GM21390 (cell line): ENCODE measurements at regions not wholly inside any gene's neighbourhood (a gene's known extent, or its start where the extent isn't known, plus 50 kb on each side); places are given as distances from the start of the nearest gene placed in this dataset.

ENCODE experiments used
- ATAC-seq: cut with Tn5 transposase; IDR thresholded peaks from one replicate; pipeline ENCODE4 v1.9.1; 2021; ENCODE audit not compliant: unreplicated experiment

DNA sequence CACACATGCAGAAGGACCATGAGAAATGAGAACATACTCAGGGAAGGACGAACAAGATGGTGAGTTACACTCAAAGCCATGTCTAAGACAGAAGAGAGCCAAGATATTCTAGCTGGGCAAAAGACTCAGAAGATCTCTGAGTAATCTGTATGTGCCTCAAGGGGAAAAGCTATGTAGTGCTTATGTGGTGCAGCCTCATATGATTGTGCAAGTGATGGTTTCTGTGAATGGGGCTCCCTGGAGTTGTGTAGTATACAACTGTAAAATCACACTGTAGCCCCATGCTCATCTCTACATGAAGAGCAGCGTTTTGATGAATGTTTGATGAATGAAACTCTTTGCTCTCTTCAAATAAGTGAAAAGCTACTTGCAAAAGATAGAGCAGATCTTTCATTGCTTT is 57.5 kb downstream of the OSR1 start:
- ATAC-seq: no peak

DNA sequence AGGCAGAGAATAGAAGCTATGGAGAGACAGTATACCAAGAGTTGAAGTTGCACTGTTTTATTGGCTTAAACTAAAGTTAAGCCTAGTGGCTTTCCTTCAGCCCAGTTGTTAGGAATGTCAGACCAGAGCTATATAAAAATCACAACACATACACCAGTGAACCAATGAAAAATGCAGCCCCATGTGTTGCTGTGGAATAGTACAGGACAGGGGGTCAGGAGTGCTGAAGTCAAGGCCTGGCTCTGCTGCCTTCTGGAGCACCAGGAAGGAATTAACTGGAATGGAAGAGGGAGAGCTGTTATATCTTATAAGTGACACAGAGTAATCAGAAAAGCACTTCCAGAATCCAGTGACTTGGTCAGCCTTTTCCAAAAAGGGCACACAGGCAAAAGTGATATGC is 58.9 kb downstream of the OSR1 start:
- no peak for ATAC-seq

DNA sequence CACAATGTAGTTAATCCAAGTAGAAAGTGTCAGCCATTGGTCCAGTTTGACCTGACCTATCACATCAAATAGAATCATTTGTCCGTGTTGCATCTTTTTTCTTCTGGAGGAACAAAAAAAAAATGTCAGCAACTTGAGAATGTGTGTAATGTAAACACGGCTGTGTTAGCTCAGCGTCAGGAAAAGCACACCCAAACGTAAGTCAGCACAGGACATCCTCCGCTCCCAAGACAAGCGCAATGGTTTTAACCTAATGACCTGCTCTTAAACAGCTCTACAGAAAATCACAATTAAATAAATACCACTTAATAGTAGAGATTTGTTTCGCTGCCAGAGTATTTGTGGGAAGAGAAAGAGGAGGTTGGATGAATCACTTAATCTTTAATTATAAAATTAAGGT is 59.4 kb downstream of the OSR1 start:
- ATAC-seq: no peak

DNA sequence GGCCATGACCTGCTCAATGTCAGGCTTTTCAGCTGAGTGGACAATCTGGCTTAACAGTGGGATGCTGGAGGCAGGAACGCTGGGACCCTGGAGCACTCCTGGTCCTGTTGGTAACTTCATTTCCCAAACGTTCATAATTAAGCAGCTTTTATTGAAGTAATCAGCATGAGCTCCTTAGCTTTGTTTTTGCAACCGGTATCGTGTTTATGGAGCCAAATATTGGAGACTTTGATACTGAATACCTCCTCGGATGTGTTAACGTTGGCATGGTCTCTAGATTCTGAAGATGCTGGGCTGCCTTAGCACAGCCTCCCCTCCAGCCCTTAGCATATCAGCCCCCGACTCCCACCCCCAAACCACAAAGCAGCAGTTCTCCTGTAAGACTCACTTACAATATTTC is 60.7 kb downstream of the OSR1 start:
- ATAC-seq: no peak

DNA sequence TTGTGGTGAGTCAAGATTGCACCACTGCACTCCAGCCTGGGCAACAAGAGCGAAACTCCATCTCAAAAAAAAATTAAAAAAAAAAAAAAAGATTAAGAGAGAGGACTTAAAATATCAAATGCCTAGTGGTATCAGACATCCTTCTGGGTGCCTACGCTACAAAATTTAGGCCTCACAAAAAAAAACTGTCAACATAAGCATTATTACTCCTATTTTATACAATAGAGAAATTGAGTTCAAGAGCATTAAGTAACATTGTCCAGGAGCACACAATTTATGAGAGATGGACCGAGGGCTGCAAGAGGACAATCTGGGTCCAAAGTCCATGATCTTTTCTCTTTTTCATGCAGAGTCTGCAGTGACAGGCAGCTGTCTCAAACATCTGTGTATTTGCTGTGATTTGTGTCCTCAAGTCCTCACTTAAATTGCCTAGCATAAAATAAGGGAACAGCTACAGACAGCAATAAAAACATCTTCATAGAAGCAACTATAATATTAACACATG is 62.4 kb downstream of the OSR1 start:
- no peak for ATAC-seq

DNA sequence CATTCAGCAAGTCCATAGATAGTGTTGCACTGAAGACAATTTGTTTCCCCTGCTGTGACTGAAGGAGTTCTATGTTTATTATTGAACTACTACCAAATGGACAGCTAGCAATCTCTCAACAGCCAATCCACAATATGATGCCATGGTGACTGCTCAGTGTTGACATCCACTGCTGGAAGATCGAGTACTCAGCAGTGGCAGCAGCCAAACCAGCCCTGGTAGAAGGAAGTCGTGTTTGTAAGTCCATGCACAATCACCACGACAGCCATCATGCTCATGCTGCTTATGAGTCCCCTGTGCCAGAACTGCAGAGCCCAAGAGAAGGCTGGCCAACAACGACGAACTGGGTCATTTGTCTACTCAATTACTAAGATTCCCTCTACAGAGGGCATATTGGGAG is 66.4 kb downstream of the OSR1 start:
- ATAC-seq: no peak

DNA sequence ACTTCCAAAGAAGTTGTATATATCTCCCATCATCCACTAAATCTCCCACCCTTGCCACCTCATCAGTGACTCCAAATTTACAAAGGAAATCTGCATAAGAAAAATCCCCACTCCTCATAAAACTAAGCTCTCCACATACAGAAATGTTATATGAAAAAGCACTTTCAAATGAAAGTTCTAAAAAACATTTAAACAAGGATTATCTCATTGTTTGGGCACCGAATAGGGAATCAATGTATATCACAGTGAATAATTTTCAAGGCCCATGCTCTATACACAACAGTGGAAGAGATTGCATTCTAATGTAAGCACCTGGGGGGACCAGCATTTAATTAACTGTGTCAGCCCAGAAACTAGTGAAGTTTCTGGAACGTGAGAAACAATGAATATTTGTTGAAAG is 70.1 kb downstream of the OSR1 start:
- ATAC-seq: no peak

DNA sequence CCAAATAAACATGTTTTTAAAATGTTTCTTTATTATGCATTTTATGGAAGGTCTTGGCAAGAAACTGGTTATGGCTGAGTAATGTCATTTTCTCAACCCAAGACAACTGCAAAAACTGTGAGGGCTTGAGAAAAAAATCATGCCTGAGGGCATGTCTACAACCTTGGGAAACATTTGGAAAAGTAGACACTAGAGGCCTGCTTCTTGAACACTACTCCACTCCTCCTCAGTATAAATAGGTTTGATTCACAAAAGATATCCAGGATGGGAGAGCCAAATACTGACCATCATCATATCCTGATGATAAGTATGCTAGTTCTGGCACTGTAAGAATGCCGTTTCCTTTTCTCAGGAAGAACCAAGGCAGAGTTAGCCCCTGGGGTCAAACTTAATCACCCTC is 71.1 kb downstream of the OSR1 start:
- no peak for ATAC-seq

DNA sequence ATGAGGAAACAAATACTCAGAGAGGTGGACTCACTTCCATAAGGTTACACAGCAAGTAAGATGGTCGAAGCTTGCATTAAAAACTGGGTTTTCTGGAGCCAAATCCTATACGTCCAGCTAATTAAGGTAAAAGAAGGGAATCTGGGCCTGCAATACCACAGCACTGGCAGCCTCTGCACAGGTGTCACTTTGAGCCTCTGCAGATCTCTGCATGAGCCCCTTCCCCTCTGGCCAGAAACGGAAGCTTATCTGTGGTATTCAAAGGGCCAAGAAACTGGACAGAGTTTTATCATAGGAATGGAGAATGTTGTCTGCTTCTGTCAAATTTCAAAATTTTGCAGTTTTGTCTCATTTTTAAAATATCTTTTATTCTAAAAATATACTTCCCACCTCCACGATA is 76.1 kb downstream of the OSR1 start:
- ATAC-seq: no peak

DNA sequence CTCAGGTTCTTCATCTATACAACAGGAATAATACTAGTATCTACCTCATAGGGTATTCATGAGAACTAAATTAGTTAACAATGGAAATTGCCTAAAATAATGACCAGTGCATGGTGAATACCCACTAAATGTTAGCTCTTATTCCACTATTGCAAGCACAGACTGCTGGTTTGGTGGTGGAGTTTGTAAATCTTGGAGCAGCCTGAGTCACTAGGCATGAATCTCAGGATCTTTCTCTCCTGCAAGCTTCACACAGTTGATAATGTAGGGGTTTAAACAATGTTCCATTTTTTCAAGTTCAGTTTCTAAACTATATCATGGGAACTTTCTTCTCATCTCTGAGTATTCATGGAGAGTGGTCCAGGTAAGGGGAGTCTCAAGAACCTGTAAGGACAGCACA is 84.0 kb downstream of the OSR1 start:
- no peak for ATAC-seq

DNA sequence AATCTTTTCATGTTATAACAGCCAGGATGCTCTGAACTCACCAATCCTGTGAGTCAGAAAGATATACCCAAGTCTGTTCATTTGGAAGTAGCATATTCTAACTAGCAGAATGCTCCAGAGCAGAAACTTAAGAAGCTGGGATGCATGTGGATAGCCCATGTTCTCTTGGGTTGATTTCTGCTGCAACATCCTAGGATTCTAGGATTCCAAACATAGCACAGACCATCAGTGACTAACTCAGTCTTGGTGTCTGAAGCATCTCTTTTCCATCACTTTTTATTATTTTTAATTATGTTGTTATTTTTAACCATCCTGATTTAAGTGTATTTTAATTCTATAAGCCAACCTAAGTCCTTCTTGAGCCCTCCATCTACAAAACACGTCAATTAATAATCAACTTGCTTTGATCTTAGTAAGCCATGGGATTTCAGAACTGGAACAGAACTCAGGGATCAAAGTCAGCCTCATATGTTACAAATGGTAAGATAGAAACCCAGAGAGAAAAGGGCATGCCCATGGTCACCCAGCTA is 85.4 kb downstream of the OSR1 start:
- ATAC-seq: no peak

DNA sequence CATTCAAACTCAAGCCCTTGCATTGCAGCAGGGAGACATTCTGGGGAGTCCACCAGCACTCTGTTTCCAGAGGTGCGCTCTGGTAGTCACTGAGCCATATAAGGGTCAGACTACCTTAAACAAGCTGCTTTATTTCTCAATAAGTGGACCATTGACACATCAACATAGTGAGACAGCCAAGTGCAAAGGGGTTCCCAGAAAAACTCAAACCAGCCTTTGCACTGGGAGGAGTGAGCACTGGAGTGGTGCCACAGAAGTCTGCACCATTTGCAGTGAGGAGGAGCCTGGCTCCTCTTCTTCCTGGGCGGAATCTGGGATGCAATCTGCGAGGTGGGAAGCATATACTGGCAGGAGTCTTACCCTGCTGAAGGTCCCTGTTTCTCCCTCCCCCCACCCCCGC is 86.4 kb downstream of the OSR1 start:
- no peak for ATAC-seq

DNA sequence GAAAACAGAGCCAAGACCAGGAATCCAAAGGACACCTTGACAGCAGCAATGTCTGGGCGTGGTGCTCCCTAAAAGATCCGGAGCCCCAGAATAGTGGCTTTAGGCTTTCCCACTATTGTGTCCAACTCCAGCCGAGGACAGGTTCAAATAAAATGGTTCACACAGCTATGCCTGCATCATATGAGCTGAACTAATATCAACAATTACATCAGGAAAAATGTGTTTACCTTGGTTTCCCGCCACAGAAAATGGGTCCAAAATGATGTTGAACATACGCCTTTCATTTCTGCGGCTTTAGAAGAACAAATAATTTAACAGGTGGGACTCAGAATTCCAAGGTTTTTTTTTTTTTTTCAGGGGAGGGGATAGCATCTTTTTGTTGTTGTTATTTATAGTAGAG is 93.6 kb downstream of the OSR1 start:
- ATAC-seq: no peak

DNA sequence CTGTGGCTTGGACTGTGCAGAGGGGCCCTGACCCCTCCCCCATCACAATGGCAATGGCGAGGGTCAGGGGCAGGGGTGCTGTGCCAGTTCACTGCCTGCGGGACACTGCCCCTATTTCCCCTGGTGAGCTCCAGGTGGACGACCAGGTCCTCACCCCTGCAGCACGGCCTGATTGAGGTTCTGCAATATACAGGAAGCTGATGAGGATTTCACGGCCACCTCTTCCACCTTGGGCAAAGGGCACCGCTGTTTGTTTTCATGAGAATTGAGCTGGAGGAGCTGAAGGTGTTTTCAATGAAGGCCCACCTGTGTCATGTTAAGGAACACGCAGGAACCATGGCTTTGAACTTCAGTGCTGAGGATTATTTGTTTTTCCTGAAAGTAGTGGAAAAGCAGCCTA is 96.3 kb downstream of the OSR1 start:
- no peak for ATAC-seq

DNA sequence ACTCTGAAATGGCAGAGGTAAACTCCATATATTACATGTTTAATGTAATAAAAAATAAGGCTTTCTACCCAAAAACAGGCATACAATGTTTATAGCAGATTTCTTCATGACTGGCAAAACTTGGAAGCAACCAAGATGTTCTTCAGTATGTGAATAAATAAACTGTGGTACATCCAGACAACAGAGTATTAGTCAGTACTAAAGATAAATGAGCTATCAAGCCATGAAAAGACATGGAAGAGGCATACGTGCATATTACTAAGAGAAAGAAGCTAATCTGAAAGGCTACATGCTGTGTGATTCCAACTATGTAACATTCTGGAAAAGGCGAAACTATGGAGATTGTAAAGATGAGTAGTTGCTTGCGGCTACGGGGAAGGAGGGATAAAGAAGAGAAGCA is 97.4 kb downstream of the OSR1 start:
- no peak for ATAC-seq

DNA sequence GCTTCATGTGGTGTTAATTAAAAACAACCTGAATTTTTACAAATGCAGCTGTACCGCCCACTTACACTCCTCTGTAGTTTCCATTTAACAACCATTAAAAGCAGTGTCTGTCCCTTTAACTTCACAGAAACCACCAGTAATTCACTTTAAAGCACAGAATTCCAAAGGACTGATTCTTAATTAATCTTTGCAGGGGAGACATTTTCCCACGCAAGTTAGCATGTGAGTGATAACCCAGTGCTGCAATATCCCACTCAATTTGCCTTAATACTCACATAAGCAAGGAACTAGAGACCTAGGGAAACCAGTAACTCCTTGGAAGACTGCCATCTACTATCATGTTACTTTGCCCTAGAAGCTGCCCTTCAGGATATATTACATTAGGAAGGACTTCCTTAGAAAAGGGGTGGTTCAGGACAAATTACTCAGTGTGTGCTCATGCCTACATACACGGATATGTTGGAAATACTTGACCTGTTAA is 102.3 kb downstream of the OSR1 start:
- ATAC-seq: no peak

DNA sequence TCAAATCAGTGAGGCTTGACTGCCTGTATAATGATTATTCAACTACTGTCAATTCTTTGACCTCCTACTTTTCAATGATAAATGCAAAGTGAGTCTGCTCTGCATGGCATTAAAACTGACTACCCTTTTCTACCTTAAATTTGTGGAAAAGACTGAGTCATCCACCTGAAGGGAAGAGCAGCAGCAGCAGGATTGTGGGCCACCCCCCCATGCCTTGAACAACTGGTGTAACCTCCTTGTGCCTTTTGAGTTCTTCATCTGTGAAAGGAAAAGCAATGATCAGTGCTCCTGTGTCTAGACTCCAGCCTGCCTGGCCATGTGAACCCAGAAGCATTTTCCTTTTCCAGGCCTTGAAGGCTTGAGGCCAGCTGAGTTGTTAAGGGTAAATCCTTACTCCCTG is 102.9 kb downstream of the OSR1 start:
- no peak for ATAC-seq

DNA sequence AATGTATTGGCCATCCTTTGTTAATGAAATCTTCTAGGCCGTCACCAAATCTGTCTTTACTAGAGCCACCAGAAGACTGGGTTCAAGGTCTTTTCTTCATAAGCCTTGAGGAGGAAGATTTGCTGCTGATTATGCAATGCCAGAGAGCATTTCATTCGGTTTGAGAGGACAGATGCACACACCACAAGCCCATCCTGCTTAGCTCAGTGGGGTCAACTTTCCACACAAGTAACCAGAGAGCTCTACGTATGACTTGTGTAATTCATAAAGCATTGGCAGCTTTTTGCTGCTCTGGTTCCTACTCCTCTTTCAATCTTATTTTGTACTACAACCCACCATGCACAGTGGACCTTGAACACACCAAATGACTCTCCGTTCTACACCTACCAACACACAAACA is 106.9 kb downstream of the OSR1 start:
- no peak for ATAC-seq

DNA sequence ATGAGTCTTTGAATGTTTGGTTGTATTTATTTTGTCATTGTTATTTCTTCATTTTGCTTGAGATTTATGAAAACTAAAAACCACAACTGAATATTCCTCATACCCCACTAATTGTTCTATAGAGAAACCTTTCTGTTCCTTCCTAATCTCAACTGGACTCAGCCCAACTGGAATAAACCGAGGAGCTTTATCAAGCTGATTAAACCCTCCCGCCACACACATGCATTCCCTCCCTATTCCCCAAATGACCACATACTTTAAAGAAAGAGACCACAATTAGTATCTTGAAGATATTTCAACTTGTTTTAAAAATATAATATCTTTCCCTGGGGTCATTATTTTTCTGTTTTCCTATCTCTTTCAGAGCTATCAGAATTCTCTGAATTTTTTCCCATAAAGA is 107.5 kb downstream of the OSR1 start:
- ATAC-seq: no peak

DNA sequence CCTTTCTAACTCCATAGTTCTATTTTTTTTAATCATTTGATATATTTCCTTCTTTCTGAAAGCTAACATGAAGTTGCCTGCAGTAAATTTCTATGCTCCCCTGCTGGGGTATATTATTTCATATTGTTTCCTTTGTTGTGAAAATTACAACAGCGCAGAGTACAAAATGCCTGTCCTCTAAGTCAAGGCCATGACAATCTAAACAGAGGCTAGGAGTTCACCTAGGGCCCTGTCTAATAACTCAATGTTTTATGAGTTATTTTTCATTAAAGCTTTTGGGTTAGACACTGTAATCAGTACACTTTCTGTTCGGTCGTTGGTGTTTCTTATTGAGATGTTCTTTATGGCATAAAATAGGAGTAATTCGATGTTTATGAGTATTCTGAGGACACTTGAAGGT is 111.2 kb downstream of the OSR1 start:
- no peak for ATAC-seq

DNA sequence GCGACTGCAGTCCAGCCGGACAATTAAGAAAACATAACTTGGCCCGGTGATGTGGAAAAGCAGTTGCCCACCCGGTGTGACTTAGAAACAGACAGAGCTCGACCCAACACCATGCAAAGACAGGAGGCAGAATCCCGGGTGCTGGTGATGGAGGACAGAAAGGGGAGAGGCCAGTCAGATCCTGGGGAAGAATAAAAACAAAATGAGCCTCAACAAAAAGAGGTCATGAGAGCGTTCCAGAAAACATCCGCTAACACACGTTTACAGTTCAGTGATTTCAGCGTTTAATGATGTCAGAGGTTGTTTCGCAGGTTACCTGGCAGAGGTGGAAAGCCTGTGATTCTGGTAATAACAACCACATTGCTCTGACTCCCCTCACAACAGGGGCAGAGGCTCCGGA is 111.9 kb downstream of the OSR1 start:
- no peak for ATAC-seq

DNA sequence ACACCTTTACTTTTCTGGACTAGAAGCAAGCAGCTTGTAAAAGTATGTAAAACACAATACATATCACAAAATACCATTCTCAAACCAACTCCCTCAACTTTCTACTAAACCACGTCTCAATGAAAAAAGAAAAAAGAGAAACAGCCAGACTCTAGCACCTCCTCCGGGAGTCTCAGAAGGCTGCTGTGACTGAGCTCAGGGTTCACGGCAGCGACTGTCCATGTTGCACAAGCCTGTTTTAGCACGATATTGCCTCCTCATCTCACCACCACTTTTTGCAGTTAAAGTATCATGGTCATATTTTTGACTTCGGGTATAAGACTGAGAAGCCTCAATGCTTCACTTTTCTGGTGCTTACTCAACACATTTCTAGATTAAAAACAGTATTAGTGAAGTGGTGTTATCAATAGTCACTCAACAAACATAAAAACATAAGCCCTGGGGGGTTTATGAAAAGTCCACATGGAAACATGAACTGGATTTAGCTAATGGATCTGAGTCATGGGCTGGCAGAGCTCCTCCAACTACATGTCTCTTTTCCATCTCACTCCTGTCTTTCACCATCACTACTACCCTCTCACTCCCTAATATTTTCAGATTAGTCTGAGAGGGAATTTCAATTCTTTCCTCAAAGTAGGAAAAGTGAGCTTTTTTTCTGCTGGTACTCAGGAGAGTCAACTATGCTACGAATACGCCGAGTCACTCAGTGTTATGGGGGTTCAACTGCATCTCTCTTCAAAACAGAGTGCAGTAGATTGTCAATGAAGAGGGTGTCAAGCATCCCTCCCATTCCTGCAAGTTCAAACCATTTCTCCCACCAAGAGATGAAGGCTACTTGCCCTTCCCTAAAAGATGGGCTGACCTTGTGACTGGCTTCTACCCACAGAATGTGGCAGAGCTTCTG is 113.7 kb downstream of the OSR1 start:
- no peak for ATAC-seq
